ENCODE measurements at regions not wholly inside any gene's neighbourhood (a gene's known extent, or its start where the extent isn't known, plus 50 kb on each side); places are given as distances from the start of the nearest gene placed in this dataset.

GRCh38 chr2:177147834-177148445 is 64.7 kb upstream of the HNRNPA3 start:
- no peak overlapping the region for H3K27ac ChIP-seq (ENCODE audit: low read length)
- H3K4me1 ChIP-seq (ENCODE audit: control insufficient read depth, insufficient read depth, low read length), result no peaks in the 10 kb centered on the region; the same call in 1 of the 2 replicates
- in situ Hi-C loops (cut with HindIII; ENCODE audit: low pct_unique_long_range_greater_than_20kb, low sequenced_read_pairs) (no loop called here), intact Hi-C loops (cut with micrococcal nuclease; ENCODE audit: unreplicated experiment) (loop anchor here (2.0 to 10.0 kb wide), 5 partner anchors 171 to 1021 kb away; partner anchors contain the start of gene HOXD8)
- DNase-seq (ENCODE audit: low read depth, low spot score) (no peak), ATAC-seq (no peak)
- CTCF ChIA-PET, result interaction anchor here (0.6 to 1.4 kb wide), 12 partner anchors 14 to 1036 kb away, joined by 3 to 7 read pairs (median 4); no protein-coding TSS in a partner anchor
- H3K36me3 ChIP-seq (ENCODE audit: control insufficient read depth, insufficient read depth, low read length), result no peaks in the 10 kb centered on the region
- POLR2A ChIA-PET, result no interaction called here
- TF ChIP-seq SIN3A (IDR thresholded peaks at IDR 0.05; ENCODE audit: borderline replicate concordance, insufficient read depth, low read depth, low read length) (no peak), CTCF (IDR thresholded peaks at IDR 0.05) (no peak)
- H3K27me3 ChIP-seq (ENCODE audit: control insufficient read depth, insufficient read depth, low read length), result peaks cover 20% of the 10 kb centered on the region
- no peaks in the 10 kb centered on the region for H3K9me3 ChIP-seq (ENCODE audit: control insufficient read depth, insufficient read depth, low read depth, low read length)
- BruUV-seq (replicated peaks), result no TSS peak
- H3K4me3 ChIP-seq (ENCODE audit: low read depth in 2 of 2, low read length in 2 of 2), result peak overlapping the region; percentile 41 to 50; a peak in 3 of 4 replicates

- TF ChIP-seq CTCF (IDR thresholded peaks at IDR 0.05), result peak; percentile 97
- no peak for TF ChIP-seq SIN3A (IDR thresholded peaks at IDR 0.05; ENCODE audit: borderline replicate concordance, insufficient read depth, low read depth, low read length)
- TF ChIP-seq POLR2AphosphoS5 (IDR thresholded peaks at IDR 0.05; ENCODE audit: low read depth, low read length), result no peak
- POLR2A ChIA-PET, result no interaction called here
- no peaks in the 10 kb centered on the region for H3K36me3 ChIP-seq (ENCODE audit: control insufficient read depth, insufficient read depth, low read length)
- DNase-seq (ENCODE audit: low read depth, low spot score) (peak; percentile 61), ATAC-seq (peak; percentile 99)
- H3K27me3 ChIP-seq (ENCODE audit: control insufficient read depth, insufficient read depth, low read length), result peaks cover 20% of the 10 kb centered on the region
- BruUV-seq (replicated peaks), result no TSS peak
- intact Hi-C loops (cut with micrococcal nuclease; ENCODE audit: unreplicated experiment), result loop anchor here (2.0 to 10.0 kb wide), 5 partner anchors 171 to 1021 kb away; partner anchors contain the start of gene HOXD8
- in situ Hi-C loops (cut with HindIII; ENCODE audit: low pct_unique_long_range_greater_than_20kb, low sequenced_read_pairs), result no loop called here
- no peaks in the 10 kb centered on the region; the same call in 1 of the 2 replicates for H3K4me1 ChIP-seq (ENCODE audit: control insufficient read depth, insufficient read depth, low read length)
- no peak overlapping the region for H3K27ac ChIP-seq (ENCODE audit: low read length)
- no peaks in the 10 kb centered on the region for H3K9me3 ChIP-seq (ENCODE audit: control insufficient read depth, insufficient read depth, low read depth, low read length)
- peak overlapping the region; percentile 41 to 50 for H3K4me3 ChIP-seq (ENCODE audit: low read depth in 2 of 2, low read length in 2 of 2)
- CTCF ChIA-PET, result interaction anchor here (0.6 to 1.4 kb wide), 11 partner anchors 13 to 1022 kb away, joined by 3 to 7 read pairs (median 3); no protein-coding TSS in a partner anchor
These were observed 64.0 kb upstream of the HNRNPA3 start for GRCh38 chr2:177148477-177149154.

GRCh38 chr2:177149155-177149503 is 63.5 kb upstream of the HNRNPA3 start:
- no TSS peak for BruUV-seq (replicated peaks)
- DNase-seq (ENCODE audit: low read depth, low spot score) (no peak), ATAC-seq (no peak)
- ChIA-PET POLR2A (no interaction called here), CTCF (interaction anchor here (0.6 to 1.4 kb wide), 9 partner anchors 10 to 595 kb away, joined by 3 to 6 read pairs (median 3); no protein-coding TSS in a partner anchor)
- H3K27me3 ChIP-seq (ENCODE audit: control insufficient read depth, insufficient read depth, low read length), result peaks cover 20% of the 10 kb centered on the region
- intact Hi-C loops (cut with micrococcal nuclease; ENCODE audit: unreplicated experiment), result loop anchor here (2.0 to 10.0 kb wide), 5 partner anchors 172 to 1022 kb away; partner anchors contain the start of gene HOXD8
- no peaks in the 10 kb centered on the region for H3K9me3 ChIP-seq (ENCODE audit: control insufficient read depth, insufficient read depth, low read depth, low read length)
- in situ Hi-C loops (cut with HindIII; ENCODE audit: low pct_unique_long_range_greater_than_20kb, low sequenced_read_pairs), result no loop called here
- H3K4me1 ChIP-seq (ENCODE audit: control insufficient read depth, insufficient read depth, low read length), result no peaks in the 10 kb centered on the region; the same call in 1 of the 2 replicates
- peak overlapping the region in 1 of 2 experiments; percentile 41; a peak in 3 of 4 replicates for H3K4me3 ChIP-seq (ENCODE audit: low read depth in 2 of 2, low read length in 2 of 2)
- TF ChIP-seq TCF7L2 (IDR thresholded peaks at IDR 0.05; ENCODE audit: low read depth, low read length) (no peak), CTCF (IDR thresholded peaks at IDR 0.05) (peak; percentile 46; the same call in 1 of the 2 replicates)
- no peak overlapping the region for H3K27ac ChIP-seq (ENCODE audit: low read length)
- H3K36me3 ChIP-seq (ENCODE audit: control insufficient read depth, insufficient read depth, low read length), result no peaks in the 10 kb centered on the region
